HepG2 (cell line): ENCODE measurements at regions not wholly inside any gene's neighbourhood (a gene's known extent, or its start where the extent isn't known, plus 50 kb on each side); places are given as distances from the start of the nearest gene placed in this dataset.

Experiments used
- ATAC-seq: fragments of 200-7000 bp; cut with Tn5 transposase; 3 replicates; pipeline ENCODE4 v1.9.1; 2020; ENCODE audit warnings: mild to moderate bottlenecking, moderate library complexity
- BruUV-seq: library from RNA; stranded (reverse); fragments of 400-500 nt; replicated peaks from 2 replicates; lab custom pipeline; 2021; lab: Mats Ljungman, UMichigan
- CTCF ChIA-PET: fragments of 300-600 bp; formaldehyde crosslinking; extraction: SDS; loops from one replicate; lab custom pipeline; 2021; ENCODE audit warnings: low total read pairs, inconsistent platforms, low intra/inter-chr PET ratio; lab: Yijun Ruan, JAX
- POLR2A ChIA-PET: fragments of 350-600 bp; sonication (Branson Sonifier 250); formaldehyde crosslinking; loops from one replicate; lab custom pipeline; 2020; ENCODE audit warnings: antibody characterized with exemption, inconsistent platforms; lab: Yijun Ruan, JAX
- DNase-seq: peaks from one replicate; pipeline ENCODE4 v3.0.0-alpha.2; 2015; ENCODE audit warnings: low spot score
- FAIRE-seq: peaks from 3 replicates; lab custom pipeline; 2011; peaks lifted over from hg19 to GRCh38; lab: Jason Lieb, UNC
- H2AFZ ChIP-seq: one replicate; pipeline ENCODE4 v1.6.1; 2011; ENCODE audit warnings: low read length, inconsistent platforms
- H3K27ac ChIP-seq: fragments of 300-600 bp; 3 replicates; pipeline ENCODE4 v1.8.0; 2011; ENCODE audit warnings: mixed run types, mild to moderate bottlenecking, mixed read lengths, low read length, inconsistent platforms; ENCODE audit not compliant: insufficient read depth; ENCODE audit errors: extremely low read length
- H3K27me3 ChIP-seq, 2 experiments: fragments of 200-600 bp in 1 of 2; 2 replicates in 1 of 2; 3 replicates in 1 of 2; pipeline versions ENCODE4 v1.6.0 to v1.8.0; 2011; ENCODE audit warnings: low read length in 2 of 2, mild to moderate bottlenecking in 2 of 2, moderate library complexity in 2 of 2, inconsistent platforms in 1 of 2; ENCODE audit not compliant: insufficient read depth in 2 of 2, control insufficient read depth in 1 of 2
- H3K36me3 ChIP-seq, 2 experiments: fragments of 200-600 bp in 1 of 2; replicated peaks in 1 of 2; 2 replicates in 1 of 2; 3 replicates in 1 of 2; pipeline versions ENCODE4 v1.5.1 to v1.8.0; 2011; ENCODE audit warnings: low read length in 2 of 2, inconsistent platforms in 1 of 2; ENCODE audit not compliant: insufficient read depth in 2 of 2, control insufficient read depth in 1 of 2
- H3K4me1 ChIP-seq: 2 replicates; pipeline ENCODE4 v1.5.1; 2012; ENCODE audit warnings: low read length, inconsistent platforms; ENCODE audit not compliant: insufficient read depth
- H3K4me2 ChIP-seq: 2 replicates; pipeline ENCODE4 v1.6.0; 2011; ENCODE audit warnings: low read depth, low read length, inconsistent platforms
- H3K4me3 ChIP-seq, 3 experiments: fragments of 200-600 bp in 1 of 3; sonication (generic), shearing (Covaris generic) in 1 of 3; replicated peaks in 1 of 3; 2 replicates each; pipeline ENCODE4 v1.5.1; 2011 to 2016; ENCODE audit warnings: low read length in 3 of 3, inconsistent platforms in 2 of 3, low read depth in 2 of 3, mild to moderate bottlenecking in 2 of 3, control low read depth in 1 of 3, mixed read lengths in 1 of 3; ENCODE audit not compliant: insufficient read depth in 1 of 3
- H3K79me2 ChIP-seq: one replicate; pipeline ENCODE4 v1.6.1; 2011; ENCODE audit warnings: low read length, inconsistent platforms; ENCODE audit not compliant: insufficient read depth
- H3K9ac ChIP-seq: 2 replicates; pipeline ENCODE4 v1.6.0; 2011; ENCODE audit warnings: mild to moderate bottlenecking, low read depth, low read length, inconsistent platforms; ENCODE audit not compliant: insufficient read depth
- H3K9me3 ChIP-seq: 2 replicates; pipeline ENCODE4 v1.5.1; 2012; ENCODE audit warnings: mild to moderate bottlenecking, low read length
- H4K20me1 ChIP-seq: 2 replicates; pipeline ENCODE4 v1.6.0; 2011; ENCODE audit warnings: inconsistent platforms, mild to moderate bottlenecking, low read length, moderate library complexity; ENCODE audit not compliant: insufficient read depth
- GATAD2A ChIP-seq: IDR thresholded peaks from 2 replicates; pipeline ENCODE4 v1.6.1; 2016
- ZFP62 ChIP-seq: sonication (generic); formaldehyde crosslinking; IDR thresholded peaks from 2 replicates; pipeline ENCODE4 v1.4.0; 2020; ENCODE audit warnings: missing genetic modification reagents
- ZNF207 ChIP-seq: fragments of 450-650 bp; IDR thresholded peaks from 2 replicates; pipeline ENCODE4 v1.6.1; 2016; ENCODE audit warnings: antibody characterized with exemption, borderline replicate concordance
- ZNF33A ChIP-seq: sonication (generic); formaldehyde crosslinking; IDR thresholded peaks from 2 replicates; pipeline ENCODE4 v1.5.1; 2020; ENCODE audit warnings: missing genetic modification reagents, mild to moderate bottlenecking, moderate library complexity, borderline replicate concordance
- ZNF354B ChIP-seq: sonication (generic); formaldehyde crosslinking; IDR thresholded peaks from 2 replicates; pipeline ENCODE4 v1.8.0; 2022; ENCODE audit warnings: mild to moderate bottlenecking, missing genetic modification reagents
- ZNF503 ChIP-seq: sonication (generic); formaldehyde crosslinking; IDR thresholded peaks from 2 replicates; pipeline ENCODE4 v1.4.0; 2020; ENCODE audit warnings: missing genetic modification reagents
- ZNF891 ChIP-seq: sonication (generic); formaldehyde crosslinking; IDR thresholded peaks from 2 replicates; pipeline ENCODE4 v1.5.0; 2020; ENCODE audit warnings: mild to moderate bottlenecking, missing genetic modification reagents
- WGBS: methylation state at CpG from one replicate; pipeline ENCODE4 v1.1.6; 2017; ENCODE audit warnings: low lambda C conversion rate; 5-methylcytosine and 5-hydroxymethylcytosine counted together
- in situ Hi-C: cut with HindIII; loops from 2 replicates; pipeline ENCODE4 v1.10.0; 2017; ENCODE audit warnings: low pct_unique_long_range_greater_than_20kb; ENCODE audit not compliant: extremely low pct_ligation_motif_present
- intact Hi-C: fragments of 100-400 bp; cut with micrococcal nuclease; formaldehyde crosslinking; loops from one replicate; pipeline ENCODE4 v1.10.0; 2022; ENCODE audit not compliant: unreplicated experiment
- TF ChIP-seq, protein P1 (sequence below): fragments of 450-650 bp; IDR thresholded peaks from 2 replicates; pipeline ENCODE4 v1.6.1; 2016

DNA sequence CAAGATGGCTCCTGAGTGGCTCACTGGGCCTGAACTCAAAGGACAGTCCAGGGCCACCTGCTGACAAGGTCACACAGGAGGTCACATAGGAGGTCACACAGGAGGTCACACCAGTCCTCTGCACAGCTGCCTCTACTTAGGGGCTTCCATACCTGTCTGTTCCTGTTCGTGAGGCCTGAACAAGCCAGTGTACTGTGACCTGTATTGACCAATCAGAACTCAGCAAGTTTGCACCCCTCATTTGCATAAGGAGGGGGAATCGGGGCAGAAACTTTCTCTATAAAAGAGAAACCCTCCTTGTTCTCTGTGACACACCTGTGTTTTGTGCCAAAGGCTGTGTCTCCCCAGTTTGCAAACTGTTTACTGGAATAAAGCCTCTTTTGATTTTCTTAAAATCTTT, 478.9 kb downstream of the EIPR1 start:
- H4K20me1 ChIP-seq = no peaks in the 10 kb centered on the region
- ATAC-seq (no peak), FAIRE-seq (no peak)
- WGBS = 13% methylated on average over 2 of the region's 2 CpGs
- no peak overlapping the region for H2AFZ ChIP-seq
- no peak overlapping the region for H3K9ac ChIP-seq
- H3K9me3 ChIP-seq = no peaks in the 10 kb centered on the region
- H3K4me2 ChIP-seq = no peak overlapping the region
- H3K36me3 ChIP-seq = no peaks in the 10 kb centered on the region
- H3K79me2 ChIP-seq = no peaks in the 10 kb centered on the region
- H3K27me3 ChIP-seq = peaks cover 2 to 5% of the 10 kb centered on the region in 2 experiments; a peak in 3 of 5 replicates
- TF ChIP-seq ZFP62 (CRISPR knock-in tag) (no peak), ZNF503 (CRISPR knock-in tag) (no peak), GATAD2A (no peak), ZNF33A (CRISPR knock-in tag) (no peak), ZNF891 (no peak)
- TF ChIP-seq, protein P1, sequence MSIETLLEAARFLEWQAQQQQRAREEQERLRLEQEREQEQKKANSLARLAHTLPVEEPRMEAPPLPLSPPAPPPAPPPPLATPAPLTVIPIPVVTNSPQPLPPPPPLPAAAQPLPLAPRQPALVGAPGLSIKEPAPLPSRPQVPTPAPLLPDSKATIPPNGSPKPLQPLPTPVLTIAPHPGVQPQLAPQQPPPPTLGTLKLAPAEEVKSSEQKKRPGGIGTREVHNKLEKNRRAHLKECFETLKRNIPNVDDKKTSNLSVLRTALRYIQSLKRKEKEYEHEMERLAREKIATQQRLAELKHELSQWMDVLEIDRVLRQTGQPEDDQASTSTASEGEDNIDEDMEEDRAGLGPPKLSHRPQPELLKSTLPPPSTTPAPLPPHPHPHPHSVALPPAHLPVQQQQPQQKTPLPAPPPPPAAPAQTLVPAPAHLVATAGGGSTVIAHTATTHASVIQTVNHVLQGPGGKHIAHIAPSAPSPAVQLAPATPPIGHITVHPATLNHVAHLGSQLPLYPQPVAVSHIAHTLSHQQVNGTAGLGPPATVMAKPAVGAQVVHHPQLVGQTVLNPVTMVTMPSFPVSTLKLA = no peak
- TF ChIP-seq, all 625 proteins: peak for 0
- DNase-seq = no peak
- in situ Hi-C loops = no loop called here
- H3K27ac ChIP-seq = no peak overlapping the region
- intact Hi-C loops = no loop called here
- BruUV-seq = no TSS peak
- ChIA-PET POLR2A (no interaction called here), CTCF (no interaction called here)
- peaks cover 25% of the 10 kb centered on the region for H3K4me1 ChIP-seq
- H3K4me3 ChIP-seq = no peak overlapping the region

- no peaks in the 10 kb centered on the region for H4K20me1 ChIP-seq
- no peaks in the 10 kb centered on the region for H3K79me2 ChIP-seq
- H2AFZ ChIP-seq = no peak overlapping the region
- no peaks in the 10 kb centered on the region for H3K9me3 ChIP-seq
- intact Hi-C loops = no loop called here
- H3K4me2 ChIP-seq = no peak overlapping the region
- WGBS = 27% methylated on average over 7 of the region's 7 CpGs
- FAIRE-seq (no peak), ATAC-seq (no peak), DNase-seq (no peak)
- peaks cover 2 to 5% of the 10 kb centered on the region in 2 experiments; a peak in 4 of 5 replicates for H3K27me3 ChIP-seq
- H3K36me3 ChIP-seq = no peaks in the 10 kb centered on the region
- H3K27ac ChIP-seq = no peak overlapping the region
- in situ Hi-C loops = no loop called here
- no TSS peak for BruUV-seq
- ChIA-PET POLR2A (no interaction called here), CTCF (no interaction called here)
- no peak overlapping the region for H3K9ac ChIP-seq
- no peak overlapping the region for H3K4me3 ChIP-seq
- TF ChIP-seq ZNF354B (no peak), ZNF207 (no peak)
- H3K4me1 ChIP-seq = peaks cover 7% of the 10 kb centered on the region
Measured at GRCh38 chr2:2896643-2897042, 481.0 kb downstream of the EIPR1 start.
